Fibroblast of pulmonary artery (primary cell): ENCODE measurements at regions not wholly inside any gene's neighbourhood (a gene's known extent, or its start where the extent isn't known, plus 50 kb on each side); places are given as distances from the start of the nearest gene placed in this dataset.

Source experiments
- DNase-seq: peaks from one replicate; pipeline ENCODE4 v3.0.0-alpha.2; 2010; ENCODE audit warnings: low read depth
- H3K4me3 ChIP-seq: replicated peaks from 2 replicates; pipeline ENCODE4 v1.5.1; 2011; ENCODE audit warnings: low read depth, mild to moderate bottlenecking, control low read depth, low read length, moderate library complexity
- TF ChIP-seq, protein P1 (sequence below): IDR thresholded peaks from 2 replicates; pipeline ENCODE4 v1.5.1; 2011; ENCODE audit warnings: mild to moderate bottlenecking, control low read depth, low read length, inconsistent platforms; ENCODE audit errors: missing control alignments

DNA sequence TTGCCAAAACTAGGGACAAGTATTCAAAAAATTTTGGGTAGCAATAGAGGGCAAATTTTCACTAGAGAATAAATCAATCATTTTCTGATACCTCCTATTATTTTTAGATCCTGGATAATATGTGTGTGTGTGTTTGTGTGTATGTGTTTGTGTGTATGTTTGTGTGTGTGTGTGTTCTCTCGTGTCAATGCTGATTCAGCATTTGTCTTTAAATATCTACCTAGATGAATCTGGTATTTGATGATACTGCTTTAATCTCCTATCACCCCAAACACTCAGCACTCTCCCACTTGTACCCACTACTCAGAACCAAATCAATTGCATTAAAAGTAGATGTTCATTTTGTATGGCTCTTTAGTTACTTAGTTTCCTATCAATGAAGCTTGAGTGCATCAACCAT is 101.3 kb upstream of the NPFFR2 start:
- TF ChIP-seq, protein P1, sequence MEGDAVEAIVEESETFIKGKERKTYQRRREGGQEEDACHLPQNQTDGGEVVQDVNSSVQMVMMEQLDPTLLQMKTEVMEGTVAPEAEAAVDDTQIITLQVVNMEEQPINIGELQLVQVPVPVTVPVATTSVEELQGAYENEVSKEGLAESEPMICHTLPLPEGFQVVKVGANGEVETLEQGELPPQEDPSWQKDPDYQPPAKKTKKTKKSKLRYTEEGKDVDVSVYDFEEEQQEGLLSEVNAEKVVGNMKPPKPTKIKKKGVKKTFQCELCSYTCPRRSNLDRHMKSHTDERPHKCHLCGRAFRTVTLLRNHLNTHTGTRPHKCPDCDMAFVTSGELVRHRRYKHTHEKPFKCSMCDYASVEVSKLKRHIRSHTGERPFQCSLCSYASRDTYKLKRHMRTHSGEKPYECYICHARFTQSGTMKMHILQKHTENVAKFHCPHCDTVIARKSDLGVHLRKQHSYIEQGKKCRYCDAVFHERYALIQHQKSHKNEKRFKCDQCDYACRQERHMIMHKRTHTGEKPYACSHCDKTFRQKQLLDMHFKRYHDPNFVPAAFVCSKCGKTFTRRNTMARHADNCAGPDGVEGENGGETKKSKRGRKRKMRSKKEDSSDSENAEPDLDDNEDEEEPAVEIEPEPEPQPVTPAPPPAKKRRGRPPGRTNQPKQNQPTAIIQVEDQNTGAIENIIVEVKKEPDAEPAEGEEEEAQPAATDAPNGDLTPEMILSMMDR = no peak
- no peak for DNase-seq
- H3K4me3 ChIP-seq = no peak overlapping the region

DNA sequence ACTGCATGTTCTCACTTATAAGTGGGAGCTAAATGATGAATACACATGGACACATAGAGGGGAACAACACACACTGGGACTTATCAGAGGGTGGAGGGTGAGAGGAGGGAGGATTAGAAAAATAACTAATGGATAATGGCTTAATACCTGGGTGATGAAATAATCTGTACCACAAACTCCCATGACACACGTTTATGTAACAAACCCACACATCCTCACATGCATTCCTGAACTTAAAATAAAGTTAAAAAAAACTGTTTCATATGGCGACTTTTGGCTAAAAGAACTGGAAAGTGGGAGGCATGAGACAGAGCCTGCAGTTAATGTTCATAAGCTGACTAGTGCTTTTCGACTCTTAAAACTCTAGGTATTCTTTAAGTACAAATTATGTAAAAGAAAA is 98.9 kb upstream of the NPFFR2 start:
- peak; percentile 3 for DNase-seq
- TF ChIP-seq, protein P1 = no peak
- H3K4me3 ChIP-seq = no peak overlapping the region

DNA sequence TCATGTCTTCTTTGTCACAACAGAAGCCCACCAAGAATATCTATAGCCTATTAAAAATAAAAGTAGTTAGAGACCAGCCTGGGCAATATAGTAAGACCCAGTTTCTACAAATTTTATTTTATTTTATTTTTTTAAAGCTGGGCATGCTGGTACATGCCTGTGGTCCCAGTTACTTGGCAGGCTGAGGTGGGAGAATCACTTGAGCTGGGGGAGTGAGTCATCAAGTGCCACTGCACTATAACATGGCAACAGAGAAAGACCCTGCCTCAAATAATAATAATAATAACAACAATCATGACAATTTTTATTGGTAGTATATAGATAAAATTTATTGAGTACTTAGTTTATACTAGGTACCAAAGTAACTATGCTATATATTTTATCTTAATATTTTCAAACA is 93.0 kb upstream of the NPFFR2 start:
- peak; percentile 14 for DNase-seq
- H3K4me3 ChIP-seq = no peak overlapping the region
- TF ChIP-seq, protein P1 = no peak

DNA sequence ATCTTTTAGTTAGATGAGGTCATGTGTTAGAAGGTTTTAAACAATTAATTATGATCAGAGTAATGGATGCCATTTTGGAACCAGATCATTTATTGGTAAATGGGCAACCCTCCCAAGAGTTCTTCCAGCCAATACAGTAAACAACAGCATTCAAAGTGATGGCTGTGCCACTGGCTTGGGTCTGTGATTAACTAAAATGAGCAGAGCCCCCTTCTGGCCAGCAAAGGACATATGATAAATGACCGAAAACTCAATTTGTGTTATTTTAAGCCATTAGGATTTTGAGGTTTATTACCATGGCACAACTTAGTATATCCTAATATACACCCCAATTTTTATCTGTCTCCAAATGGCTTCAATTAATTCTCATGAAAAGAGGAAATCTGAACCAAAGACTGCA is 90.8 kb upstream of the NPFFR2 start:
- H3K4me3 ChIP-seq = no peak overlapping the region
- TF ChIP-seq, protein P1 = peak; percentile 38
- peak; percentile 24 for DNase-seq

DNA sequence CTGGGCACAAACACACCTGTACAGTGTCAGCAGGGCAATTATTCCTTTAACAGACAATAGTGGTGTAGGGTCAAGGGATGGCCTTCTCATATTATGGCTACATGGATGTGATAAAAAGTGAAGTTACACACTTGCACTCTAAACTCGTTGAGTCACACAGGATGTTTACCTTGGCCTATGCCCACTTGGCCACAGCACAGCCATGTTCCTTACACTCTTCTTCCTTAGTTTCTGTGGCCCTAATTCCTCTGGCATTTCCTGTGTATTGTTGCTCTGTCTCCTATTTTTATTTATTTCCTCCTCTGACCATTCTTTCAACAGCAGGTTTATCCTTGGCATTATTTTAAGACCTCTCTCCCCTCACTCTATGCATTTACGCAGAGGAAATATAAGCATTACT is 86.8 kb upstream of the NPFFR2 start:
- H3K4me3 ChIP-seq = no peak overlapping the region
- TF ChIP-seq, protein P1 = no peak
- peak; percentile 57 for DNase-seq

DNA sequence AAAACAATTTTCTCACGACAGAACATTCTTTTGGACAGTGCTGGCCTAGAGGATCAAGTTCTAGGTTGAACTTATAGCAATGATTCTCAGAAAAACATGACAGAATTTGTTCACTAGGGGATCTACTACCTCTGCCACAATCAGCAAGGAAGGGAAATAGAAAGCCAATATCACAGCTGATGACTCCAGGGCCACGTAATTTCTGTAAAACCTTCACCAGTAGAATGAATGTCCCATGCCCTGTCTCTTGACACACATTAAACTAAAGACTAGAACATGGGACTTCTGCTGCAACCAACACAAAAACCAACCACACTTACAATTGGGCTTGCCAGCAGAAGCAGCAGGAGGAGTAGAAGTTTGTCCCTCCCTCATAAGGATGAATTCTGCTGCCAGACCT is 86.0 kb upstream of the NPFFR2 start:
- no peak for DNase-seq
- TF ChIP-seq, protein P1 = no peak
- H3K4me3 ChIP-seq = no peak overlapping the region

DNA sequence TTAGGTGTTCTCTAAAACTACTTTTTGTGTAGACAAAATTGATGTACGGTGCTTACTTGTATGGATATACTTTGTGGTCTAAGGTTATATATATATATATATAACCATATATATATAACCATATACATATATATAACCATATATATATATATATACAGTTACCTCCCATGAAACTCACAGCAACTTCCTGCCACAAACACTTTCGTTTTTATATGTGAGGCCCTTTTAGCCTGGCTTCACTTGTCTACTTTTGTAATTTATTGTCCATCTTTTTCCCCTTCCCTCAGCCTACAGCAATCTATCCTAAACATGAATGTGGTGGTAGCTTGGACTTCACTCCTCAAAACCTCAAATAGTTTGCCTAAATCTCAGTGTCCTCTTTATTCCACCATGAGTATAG is 72.8 kb upstream of the NPFFR2 start:
- TF ChIP-seq, protein P1 = no peak
- H3K4me3 ChIP-seq = no peak overlapping the region
- DNase-seq = no peak
